K562 (cell line): ENCODE measurements at regions not wholly inside any gene's neighbourhood (a gene's known extent, or its start where the extent isn't known, plus 50 kb on each side); places are given as distances from the start of the nearest gene placed in this dataset.

Experiments
- ATAC-seq: fragments of 200-7000 bp; cut with Tn5 transposase; 3 replicates; pipeline ENCODE4 v1.9.1; 2020; ENCODE audit warnings: moderate library complexity
- BruUV-seq: library from RNA; stranded (reverse); fragments of 400-500 nt; replicated peaks from 2 replicates; lab custom pipeline; 2021; lab: Mats Ljungman, UMichigan
- CTCF ChIA-PET: fragments of 300-600 bp; formaldehyde crosslinking; extraction: SDS; loops from one replicate; lab custom pipeline; 2021; ENCODE audit warnings: low intra/inter-chr PET ratio; lab: Yijun Ruan, JAX
- POLR2A ChIA-PET: fragments of 300-600, 350-650 bp; sonication (Branson Sonifier 250); formaldehyde crosslinking; extraction: SDS; loops from one replicate; lab custom pipeline; 2021; ENCODE audit warnings: antibody characterized with exemption, inconsistent platforms; lab: Yijun Ruan, JAX
- DNase-seq, 4 experiments: peaks; one replicate each; pipeline versions ENCODE4 v3.0.0 to v3.0.0-alpha.2; 2011 to 2018; ENCODE audit warnings: low spot score in 3 of 4, mixed read lengths in 3 of 4; ENCODE audit errors: extremely low read depth in 1 of 4
- FAIRE-seq: peaks from 2 replicates; lab custom pipeline; 2011; peaks lifted over from hg19 to GRCh38; lab: Jason Lieb, UNC
- H2AFZ ChIP-seq: 2 replicates; pipeline ENCODE4 v1.6.0; 2011; ENCODE audit warnings: low read depth, low read length, control low read depth, inconsistent platforms
- H3K27ac ChIP-seq: fragments of 200-600 bp; 3 replicates; pipeline ENCODE4 v1.8.0; 2011; ENCODE audit warnings: low read depth, mild to moderate bottlenecking, control low read depth, inconsistent platforms, low read length, moderate library complexity, mixed read lengths; ENCODE audit errors: extremely low read depth
- H3K27me3 ChIP-seq, 2 experiments: fragments of 300-600 bp in 1 of 2; 2 replicates in 1 of 2; 3 replicates in 1 of 2; pipeline versions ENCODE4 v1.6.0 to v1.8.0; 2011; ENCODE audit warnings: inconsistent platforms in 2 of 2, low read length in 2 of 2, mild to moderate bottlenecking in 1 of 2, mixed read lengths in 1 of 2, moderate library complexity in 1 of 2; ENCODE audit not compliant: control insufficient read depth in 2 of 2, insufficient read depth in 2 of 2
- H3K36me3 ChIP-seq: fragments of 300-600 bp; 3 replicates; pipeline ENCODE4 v1.8.0; 2011; ENCODE audit warnings: mild to moderate bottlenecking, low read length, inconsistent platforms; ENCODE audit not compliant: control insufficient read depth, insufficient read depth
- H3K4me1 ChIP-seq, 2 experiments: fragments of 200-600 bp in 1 of 2; replicated peaks in 1 of 2; 2 replicates in 1 of 2; 3 replicates in 1 of 2; pipeline versions ENCODE4 v1.5.1 to v1.8.0; 2011; ENCODE audit warnings: inconsistent platforms in 2 of 2, low read length in 2 of 2, mild to moderate bottlenecking in 1 of 2, mixed read lengths in 1 of 2, moderate library complexity in 1 of 2; ENCODE audit not compliant: control insufficient read depth in 2 of 2, insufficient read depth in 2 of 2
- H3K4me2 ChIP-seq: 2 replicates; pipeline ENCODE4 v1.6.1; 2011; ENCODE audit warnings: low read length, control low read depth, inconsistent platforms, mixed read lengths; ENCODE audit not compliant: insufficient read depth
- H3K4me3 ChIP-seq: fragments of 200-600 bp; sonication (generic), shearing (Covaris generic); 2 replicates; pipeline ENCODE4 v1.5.1; 2016; ENCODE audit warnings: control low read depth, inconsistent platforms
- H3K79me2 ChIP-seq: fragments of 200-600 bp; 3 replicates; pipeline ENCODE4 v1.8.0; 2011; ENCODE audit warnings: low read length, inconsistent platforms; ENCODE audit not compliant: control insufficient read depth, insufficient read depth
- H3K9ac ChIP-seq, 2 experiments: 2 replicates each; pipeline versions ENCODE4 v1.6.0 to v1.6.1; 2011; ENCODE audit warnings: low read depth in 2 of 2, low read length in 2 of 2, control low read depth in 1 of 2, inconsistent platforms in 1 of 2, mild to moderate bottlenecking in 1 of 2, mixed read lengths in 1 of 2; ENCODE audit not compliant: insufficient read depth in 1 of 2
- H3K9me1 ChIP-seq: one replicate; pipeline ENCODE4 v1.6.0; 2011; ENCODE audit warnings: inconsistent platforms, mild to moderate bottlenecking, low read length, moderate library complexity; ENCODE audit not compliant: control insufficient read depth, insufficient read depth
- H3K9me3 ChIP-seq: replicated peaks from 2 replicates; pipeline ENCODE4 v1.5.1; 2011; ENCODE audit warnings: low read depth, low read length, inconsistent platforms; ENCODE audit not compliant: control insufficient read depth, insufficient read depth
- H4K20me1 ChIP-seq: replicated peaks from 2 replicates; pipeline ENCODE4 v1.6.1; 2011; ENCODE audit warnings: low read length, inconsistent platforms, mixed read lengths; ENCODE audit not compliant: control insufficient read depth, insufficient read depth
- CC2D1A ChIP-seq: fragments of 450-650 bp; IDR thresholded peaks from 2 replicates; pipeline ENCODE4 v1.6.1; 2017; ENCODE audit warnings: mild to moderate bottlenecking
- GTF2E2 ChIP-seq: fragments of 200-800 bp; sonication (Bioruptor generic); IDR thresholded peaks from 2 replicates; pipeline ENCODE4 v1.6.1; 2016; ENCODE audit warnings: missing genetic modification characterization, missing compliant biosample characterization
- HNRNPLL ChIP-seq: fragments of 200-400 bp; formaldehyde crosslinking; IDR thresholded peaks from 2 replicates; pipeline ENCODE4 v1.6.1; 2017; ENCODE audit warnings: low read length, low read depth, mild to moderate bottlenecking; ENCODE audit not compliant: poor library complexity, severe bottlenecking
- KAT7 ChIP-seq: sonication (generic); formaldehyde crosslinking; IDR thresholded peaks from 2 replicates; pipeline ENCODE4 v1.8.0; 2022; ENCODE audit warnings: missing genetic modification reagents, mild to moderate bottlenecking, borderline replicate concordance
- NR2F6 ChIP-seq: fragments of 450-650 bp; formaldehyde crosslinking; IDR thresholded peaks from 2 replicates; pipeline ENCODE4 v1.4.0; 2020; ENCODE audit warnings: mild to moderate bottlenecking
- RBM25 ChIP-seq: fragments of 200-400 bp; formaldehyde crosslinking; IDR thresholded peaks from 2 replicates; pipeline ENCODE4 v1.6.1; 2018; ENCODE audit warnings: low read length, low read depth, moderate library complexity; ENCODE audit not compliant: severe bottlenecking
- SRSF7 ChIP-seq: fragments of 200-400 bp; formaldehyde crosslinking; optimal IDR thresholded peaks from 2 replicates; pipeline ENCODE3; 2017; ENCODE audit warnings: mild to moderate bottlenecking, low read depth, low read length
- STAG1 ChIP-seq: sonication (generic); formaldehyde crosslinking; IDR thresholded peaks from 2 replicates; pipeline ENCODE4 v1.5.0; 2020; ENCODE audit warnings: missing genetic modification reagents, borderline replicate concordance
- ZNF23 ChIP-seq: fragments of 250-450 bp; sonication (Bioruptor Pico); IDR thresholded peaks from 2 replicates; pipeline ENCODE4 v1.4.0; 2020; ENCODE audit warnings: mild to moderate bottlenecking
- ZNF589 ChIP-seq: fragments of 200-800 bp; sonication (Bioruptor generic); IDR thresholded peaks from 2 replicates; pipeline ENCODE4 v1.6.1; 2016; ENCODE audit warnings: low read depth, missing genetic modification characterization, missing compliant biosample characterization
- ZNF695 ChIP-seq: fragments of 450-650 bp; formaldehyde crosslinking; IDR thresholded peaks from 2 replicates; pipeline ENCODE4 v1.4.0; 2020; ENCODE audit warnings: mild to moderate bottlenecking, moderate library complexity
- WGBS: fragments of 100-300 bp; shearing (Covaris generic); methylation state at CpG from one replicate; pipeline ENCODE4 v1.1.6; 2016; ENCODE audit warnings: low coverage, mixed read lengths; ENCODE audit not compliant: insufficient coverage; ENCODE audit errors: missing lambda C conversion rate; 5-methylcytosine and 5-hydroxymethylcytosine counted together
- in situ Hi-C: fragments of 300-500 bp; cut with MboI; formaldehyde crosslinking; loops from 4 replicates; pipeline ENCODE4 v1.15.0; 2018; ENCODE audit warnings: inconsistent platforms, mixed read lengths
- intact Hi-C: fragments of 100-400 bp; cut with micrococcal nuclease; formaldehyde crosslinking; loops from 2 replicates; pipeline ENCODE4 v1.14.2; 2022
- TF ChIP-seq, protein P1 (sequence below): sonication (generic); formaldehyde crosslinking; IDR thresholded peaks from 2 replicates; pipeline ENCODE4 v1.8.0; 2023; ENCODE audit warnings: missing genetic modification reagents, mild to moderate bottlenecking, borderline replicate concordance
- TF ChIP-seq, protein P2 (sequence below): fragments of 250-450 bp; sonication (Bioruptor Pico); IDR thresholded peaks from 2 replicates; pipeline ENCODE4 v1.9.0; 2021; ENCODE audit warnings: mild to moderate bottlenecking, inconsistent platforms
- TF ChIP-seq, protein P3 (sequence below), 3 experiments: IDR thresholded peaks in 2 of 3; conservative IDR thresholded peaks in 1 of 3; 2 replicates each; pipeline ENCODE4 v1.5.1; 2011 to 2012; ENCODE audit warnings: low read length in 3 of 3, mild to moderate bottlenecking in 3 of 3, control low read depth in 2 of 3, improper control_type of control experiment in 1 of 3, inconsistent platforms in 1 of 3, low read depth in 1 of 3, mixed read lengths in 1 of 3, moderate library complexity in 1 of 3; ENCODE audit not compliant: insufficient read depth in 2 of 3

DNA sequence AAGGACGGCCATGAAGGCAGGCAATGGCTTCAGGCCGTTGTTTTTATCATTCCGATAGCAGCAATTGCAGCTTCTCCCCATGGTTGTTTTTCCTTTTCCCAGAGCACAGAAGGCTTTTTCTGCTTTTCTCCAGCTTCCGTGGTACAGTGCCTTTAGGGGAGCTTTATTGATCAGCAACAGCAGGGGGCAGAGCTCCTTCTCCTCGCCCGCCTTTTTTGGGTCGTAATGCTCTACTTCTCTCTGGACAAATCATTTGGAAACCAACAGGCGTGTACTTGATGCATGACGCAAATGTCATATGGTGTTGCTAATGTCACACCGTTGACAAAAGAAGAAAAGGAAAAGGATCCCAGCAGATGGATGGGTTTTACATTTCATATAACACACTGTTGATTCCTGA, 79.7 kb upstream of the SNRK start:
- Histone ChIP-seq H3K9me1 (no peaks in the 10 kb centered on the region), H3K4me1 (no peaks in the 10 kb centered on the region; a peak in 1 of 5 replicates), H3K4me3 (no peak overlapping the region), H3K4me2 (no peak overlapping the region), H2AFZ (peak overlapping the region; percentile 10; the same call in 1 of the 2 replicates), H3K9me3 (no peaks in the 10 kb centered on the region), H3K79me2 (no peaks in the 10 kb centered on the region), H3K27ac (no peak overlapping the region), H3K9ac (no peak overlapping the region), H3K27me3 (peaks cover 24 to 44% of the 10 kb centered on the region in 2 experiments), H4K20me1 (no peaks in the 10 kb centered on the region), H3K36me3 (no peaks in the 10 kb centered on the region)
- intact Hi-C loops (no loop called here), in situ Hi-C loops (no loop called here)
- DNase-seq (peak in 3 of 4 experiments; percentile 20 to 35 (median 28)), FAIRE-seq (no peak), ATAC-seq (peak; percentile 83)
- CTCF ChIA-PET: no interaction called here
- no TSS peak for BruUV-seq
- 3% methylated on average over 10 of the region's 10 CpGs for WGBS
- POLR2A ChIA-PET: interaction anchor here (0.7 kb wide), 1 partner anchor 13 kb away, joined by 3 read pairs; no protein-coding TSS in a partner anchor
- no peak for TF ChIP-seq ZNF695
- TF ChIP-seq STAG1 (CRISPR knock-in tag): no peak
- TF ChIP-seq, protein P1, sequence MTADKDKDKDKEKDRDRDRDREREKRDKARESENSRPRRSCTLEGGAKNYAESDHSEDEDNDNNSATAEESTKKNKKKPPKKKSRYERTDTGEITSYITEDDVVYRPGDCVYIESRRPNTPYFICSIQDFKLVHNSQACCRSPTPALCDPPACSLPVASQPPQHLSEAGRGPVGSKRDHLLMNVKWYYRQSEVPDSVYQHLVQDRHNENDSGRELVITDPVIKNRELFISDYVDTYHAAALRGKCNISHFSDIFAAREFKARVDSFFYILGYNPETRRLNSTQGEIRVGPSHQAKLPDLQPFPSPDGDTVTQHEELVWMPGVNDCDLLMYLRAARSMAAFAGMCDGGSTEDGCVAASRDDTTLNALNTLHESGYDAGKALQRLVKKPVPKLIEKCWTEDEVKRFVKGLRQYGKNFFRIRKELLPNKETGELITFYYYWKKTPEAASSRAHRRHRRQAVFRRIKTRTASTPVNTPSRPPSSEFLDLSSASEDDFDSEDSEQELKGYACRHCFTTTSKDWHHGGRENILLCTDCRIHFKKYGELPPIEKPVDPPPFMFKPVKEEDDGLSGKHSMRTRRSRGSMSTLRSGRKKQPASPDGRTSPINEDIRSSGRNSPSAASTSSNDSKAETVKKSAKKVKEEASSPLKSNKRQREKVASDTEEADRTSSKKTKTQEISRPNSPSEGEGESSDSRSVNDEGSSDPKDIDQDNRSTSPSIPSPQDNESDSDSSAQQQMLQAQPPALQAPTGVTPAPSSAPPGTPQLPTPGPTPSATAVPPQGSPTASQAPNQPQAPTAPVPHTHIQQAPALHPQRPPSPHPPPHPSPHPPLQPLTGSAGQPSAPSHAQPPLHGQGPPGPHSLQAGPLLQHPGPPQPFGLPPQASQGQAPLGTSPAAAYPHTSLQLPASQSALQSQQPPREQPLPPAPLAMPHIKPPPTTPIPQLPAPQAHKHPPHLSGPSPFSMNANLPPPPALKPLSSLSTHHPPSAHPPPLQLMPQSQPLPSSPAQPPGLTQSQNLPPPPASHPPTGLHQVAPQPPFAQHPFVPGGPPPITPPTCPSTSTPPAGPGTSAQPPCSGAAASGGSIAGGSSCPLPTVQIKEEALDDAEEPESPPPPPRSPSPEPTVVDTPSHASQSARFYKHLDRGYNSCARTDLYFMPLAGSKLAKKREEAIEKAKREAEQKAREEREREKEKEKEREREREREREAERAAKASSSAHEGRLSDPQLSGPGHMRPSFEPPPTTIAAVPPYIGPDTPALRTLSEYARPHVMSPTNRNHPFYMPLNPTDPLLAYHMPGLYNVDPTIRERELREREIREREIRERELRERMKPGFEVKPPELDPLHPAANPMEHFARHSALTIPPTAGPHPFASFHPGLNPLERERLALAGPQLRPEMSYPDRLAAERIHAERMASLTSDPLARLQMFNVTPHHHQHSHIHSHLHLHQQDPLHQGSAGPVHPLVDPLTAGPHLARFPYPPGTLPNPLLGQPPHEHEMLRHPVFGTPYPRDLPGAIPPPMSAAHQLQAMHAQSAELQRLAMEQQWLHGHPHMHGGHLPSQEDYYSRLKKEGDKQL (CRISPR knock-in tag): no peak
- no peak for TF ChIP-seq NR2F6 (CRISPR knock-in tag)
- TF ChIP-seq SRSF7: no peak
- no peak for TF ChIP-seq ZNF589 (CRISPR knock-in tag)
- no peak for TF ChIP-seq KAT7 (CRISPR knock-in tag)
- TF ChIP-seq, protein P2, sequence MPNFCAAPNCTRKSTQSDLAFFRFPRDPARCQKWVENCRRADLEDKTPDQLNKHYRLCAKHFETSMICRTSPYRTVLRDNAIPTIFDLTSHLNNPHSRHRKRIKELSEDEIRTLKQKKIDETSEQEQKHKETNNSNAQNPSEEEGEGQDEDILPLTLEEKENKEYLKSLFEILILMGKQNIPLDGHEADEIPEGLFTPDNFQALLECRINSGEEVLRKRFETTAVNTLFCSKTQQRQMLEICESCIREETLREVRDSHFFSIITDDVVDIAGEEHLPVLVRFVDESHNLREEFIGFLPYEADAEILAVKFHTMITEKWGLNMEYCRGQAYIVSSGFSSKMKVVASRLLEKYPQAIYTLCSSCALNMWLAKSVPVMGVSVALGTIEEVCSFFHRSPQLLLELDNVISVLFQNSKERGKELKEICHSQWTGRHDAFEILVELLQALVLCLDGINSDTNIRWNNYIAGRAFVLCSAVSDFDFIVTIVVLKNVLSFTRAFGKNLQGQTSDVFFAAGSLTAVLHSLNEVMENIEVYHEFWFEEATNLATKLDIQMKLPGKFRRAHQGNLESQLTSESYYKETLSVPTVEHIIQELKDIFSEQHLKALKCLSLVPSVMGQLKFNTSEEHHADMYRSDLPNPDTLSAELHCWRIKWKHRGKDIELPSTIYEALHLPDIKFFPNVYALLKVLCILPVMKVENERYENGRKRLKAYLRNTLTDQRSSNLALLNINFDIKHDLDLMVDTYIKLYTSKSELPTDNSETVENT (CRISPR knock-in tag): no peak
- no peak for TF ChIP-seq HNRNPLL
- TF ChIP-seq, protein P3, sequence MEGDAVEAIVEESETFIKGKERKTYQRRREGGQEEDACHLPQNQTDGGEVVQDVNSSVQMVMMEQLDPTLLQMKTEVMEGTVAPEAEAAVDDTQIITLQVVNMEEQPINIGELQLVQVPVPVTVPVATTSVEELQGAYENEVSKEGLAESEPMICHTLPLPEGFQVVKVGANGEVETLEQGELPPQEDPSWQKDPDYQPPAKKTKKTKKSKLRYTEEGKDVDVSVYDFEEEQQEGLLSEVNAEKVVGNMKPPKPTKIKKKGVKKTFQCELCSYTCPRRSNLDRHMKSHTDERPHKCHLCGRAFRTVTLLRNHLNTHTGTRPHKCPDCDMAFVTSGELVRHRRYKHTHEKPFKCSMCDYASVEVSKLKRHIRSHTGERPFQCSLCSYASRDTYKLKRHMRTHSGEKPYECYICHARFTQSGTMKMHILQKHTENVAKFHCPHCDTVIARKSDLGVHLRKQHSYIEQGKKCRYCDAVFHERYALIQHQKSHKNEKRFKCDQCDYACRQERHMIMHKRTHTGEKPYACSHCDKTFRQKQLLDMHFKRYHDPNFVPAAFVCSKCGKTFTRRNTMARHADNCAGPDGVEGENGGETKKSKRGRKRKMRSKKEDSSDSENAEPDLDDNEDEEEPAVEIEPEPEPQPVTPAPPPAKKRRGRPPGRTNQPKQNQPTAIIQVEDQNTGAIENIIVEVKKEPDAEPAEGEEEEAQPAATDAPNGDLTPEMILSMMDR (IDR thresholded peaks at IDR 0.05 in 2 of 3, conservative IDR thresholded peaks at IDR 0.05 in 1 of 3; ENCODE audit: insufficient read depth in 2 of 3, low read depth in 1 of 3, low read length in 3 of 3): peak; percentile 27 to 56 (median 43); a peak in 5 of 6 replicates
- no peak for TF ChIP-seq RBM25
- TF ChIP-seq GTF2E2: no peak
- no peak for TF ChIP-seq ZNF23 (CRISPR knock-in tag)
- TF ChIP-seq CC2D1A: no peak
